Lower leg skin (tissue), 3 donors: ENCODE measurements at regions not wholly inside any gene's neighbourhood (a gene's known extent, or its start where the extent isn't known, plus 50 kb on each side); places are given as distances from the start of the nearest gene placed in this dataset.

Experiments used
- POLR2A ChIP-seq, 2 donors: fragments of 450-650 bp; IDR thresholded peaks; one replicate each; pipeline ENCODE4 v1.6.1; 2016 to 2017; ENCODE audit warnings: antibody characterized with exemption in 2 of 2, mild to moderate bottlenecking in 1 of 2, moderate library complexity in 1 of 2
- TF ChIP-seq, protein P1 (sequence below), 3 donors: fragments of 450-650 bp; IDR thresholded peaks; one replicate each; pipeline ENCODE4 v1.5.1; 2016; ENCODE audit warnings: antibody characterized with exemption in 3 of 3, mild to moderate bottlenecking in 3 of 3, moderate library complexity in 2 of 3

DNA sequence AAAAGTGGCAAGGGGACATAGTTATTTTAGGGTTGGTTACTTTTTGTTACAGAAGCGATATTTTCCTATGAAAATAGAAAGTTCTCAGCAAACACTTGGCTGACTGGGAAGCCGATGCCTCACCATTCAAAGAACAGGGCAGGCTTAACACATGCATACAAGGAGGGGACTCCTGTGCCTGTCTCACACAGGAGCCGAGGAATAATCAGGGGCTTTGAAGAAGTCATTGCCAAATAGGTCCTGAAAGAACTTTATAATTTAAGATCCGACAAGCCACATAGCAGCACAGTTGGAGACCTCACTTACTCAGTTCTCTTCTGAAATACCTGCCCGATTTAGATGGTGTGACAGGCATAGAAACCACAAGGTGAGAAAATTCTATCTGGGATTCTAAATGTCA is 389.8 kb downstream of the EMP1 start:
- TF ChIP-seq, protein P1, sequence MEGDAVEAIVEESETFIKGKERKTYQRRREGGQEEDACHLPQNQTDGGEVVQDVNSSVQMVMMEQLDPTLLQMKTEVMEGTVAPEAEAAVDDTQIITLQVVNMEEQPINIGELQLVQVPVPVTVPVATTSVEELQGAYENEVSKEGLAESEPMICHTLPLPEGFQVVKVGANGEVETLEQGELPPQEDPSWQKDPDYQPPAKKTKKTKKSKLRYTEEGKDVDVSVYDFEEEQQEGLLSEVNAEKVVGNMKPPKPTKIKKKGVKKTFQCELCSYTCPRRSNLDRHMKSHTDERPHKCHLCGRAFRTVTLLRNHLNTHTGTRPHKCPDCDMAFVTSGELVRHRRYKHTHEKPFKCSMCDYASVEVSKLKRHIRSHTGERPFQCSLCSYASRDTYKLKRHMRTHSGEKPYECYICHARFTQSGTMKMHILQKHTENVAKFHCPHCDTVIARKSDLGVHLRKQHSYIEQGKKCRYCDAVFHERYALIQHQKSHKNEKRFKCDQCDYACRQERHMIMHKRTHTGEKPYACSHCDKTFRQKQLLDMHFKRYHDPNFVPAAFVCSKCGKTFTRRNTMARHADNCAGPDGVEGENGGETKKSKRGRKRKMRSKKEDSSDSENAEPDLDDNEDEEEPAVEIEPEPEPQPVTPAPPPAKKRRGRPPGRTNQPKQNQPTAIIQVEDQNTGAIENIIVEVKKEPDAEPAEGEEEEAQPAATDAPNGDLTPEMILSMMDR (IDR thresholded peaks at IDR 0.05), result no peak
- TF ChIP-seq POLR2A (IDR thresholded peaks at IDR 0.05), result no peak
